K562 (cell line): ENCODE measurements at regions not wholly inside any gene's neighbourhood (a gene's known extent, or its start where the extent isn't known, plus 50 kb on each side); places are given as distances from the start of the nearest gene placed in this dataset.

Source experiments
- ATAC-seq: fragments of 200-7000 bp; cut with Tn5 transposase; 3 replicates; pipeline ENCODE4 v1.9.1; 2020; ENCODE audit warnings: moderate library complexity
- BruUV-seq: library from RNA; stranded (reverse); fragments of 400-500 nt; replicated peaks from 2 replicates; lab custom pipeline; 2021; lab: Mats Ljungman, UMichigan
- CTCF ChIA-PET: fragments of 300-600 bp; formaldehyde crosslinking; extraction: SDS; loops from one replicate; lab custom pipeline; 2021; ENCODE audit warnings: low intra/inter-chr PET ratio; lab: Yijun Ruan, JAX
- POLR2A ChIA-PET: fragments of 300-600, 350-650 bp; sonication (Branson Sonifier 250); formaldehyde crosslinking; extraction: SDS; loops from one replicate; lab custom pipeline; 2021; ENCODE audit warnings: antibody characterized with exemption, inconsistent platforms; lab: Yijun Ruan, JAX
- DNase-seq, 4 experiments: peaks; one replicate each; pipeline versions ENCODE4 v3.0.0 to v3.0.0-alpha.2; 2011 to 2018; ENCODE audit warnings: low spot score in 3 of 4, mixed read lengths in 3 of 4; ENCODE audit errors: extremely low read depth in 1 of 4
- FAIRE-seq: peaks from 2 replicates; lab custom pipeline; 2011; peaks lifted over from hg19 to GRCh38; lab: Jason Lieb, UNC
- H2AFZ ChIP-seq: 2 replicates; pipeline ENCODE4 v1.6.0; 2011; ENCODE audit warnings: low read depth, low read length, control low read depth, inconsistent platforms
- H3K27ac ChIP-seq: fragments of 200-600 bp; 3 replicates; pipeline ENCODE4 v1.8.0; 2011; ENCODE audit warnings: low read depth, mild to moderate bottlenecking, control low read depth, inconsistent platforms, low read length, moderate library complexity, mixed read lengths; ENCODE audit errors: extremely low read depth
- H3K27me3 ChIP-seq, 2 experiments: fragments of 300-600 bp in 1 of 2; 2 replicates in 1 of 2; 3 replicates in 1 of 2; pipeline versions ENCODE4 v1.6.0 to v1.8.0; 2011; ENCODE audit warnings: inconsistent platforms in 2 of 2, low read length in 2 of 2, mild to moderate bottlenecking in 1 of 2, mixed read lengths in 1 of 2, moderate library complexity in 1 of 2; ENCODE audit not compliant: control insufficient read depth in 2 of 2, insufficient read depth in 2 of 2
- H3K36me3 ChIP-seq: fragments of 300-600 bp; 3 replicates; pipeline ENCODE4 v1.8.0; 2011; ENCODE audit warnings: mild to moderate bottlenecking, low read length, inconsistent platforms; ENCODE audit not compliant: control insufficient read depth, insufficient read depth
- H3K4me1 ChIP-seq, 2 experiments: fragments of 200-600 bp in 1 of 2; replicated peaks in 1 of 2; 2 replicates in 1 of 2; 3 replicates in 1 of 2; pipeline versions ENCODE4 v1.5.1 to v1.8.0; 2011; ENCODE audit warnings: inconsistent platforms in 2 of 2, low read length in 2 of 2, mild to moderate bottlenecking in 1 of 2, mixed read lengths in 1 of 2, moderate library complexity in 1 of 2; ENCODE audit not compliant: control insufficient read depth in 2 of 2, insufficient read depth in 2 of 2
- H3K4me2 ChIP-seq: 2 replicates; pipeline ENCODE4 v1.6.1; 2011; ENCODE audit warnings: low read length, control low read depth, inconsistent platforms, mixed read lengths; ENCODE audit not compliant: insufficient read depth
- H3K4me3 ChIP-seq: fragments of 200-600 bp; sonication (generic), shearing (Covaris generic); 2 replicates; pipeline ENCODE4 v1.5.1; 2016; ENCODE audit warnings: control low read depth, inconsistent platforms
- H3K79me2 ChIP-seq: fragments of 200-600 bp; 3 replicates; pipeline ENCODE4 v1.8.0; 2011; ENCODE audit warnings: low read length, inconsistent platforms; ENCODE audit not compliant: control insufficient read depth, insufficient read depth
- H3K9ac ChIP-seq, 2 experiments: 2 replicates each; pipeline versions ENCODE4 v1.6.0 to v1.6.1; 2011; ENCODE audit warnings: low read depth in 2 of 2, low read length in 2 of 2, control low read depth in 1 of 2, inconsistent platforms in 1 of 2, mild to moderate bottlenecking in 1 of 2, mixed read lengths in 1 of 2; ENCODE audit not compliant: insufficient read depth in 1 of 2
- H3K9me1 ChIP-seq: one replicate; pipeline ENCODE4 v1.6.0; 2011; ENCODE audit warnings: inconsistent platforms, mild to moderate bottlenecking, low read length, moderate library complexity; ENCODE audit not compliant: control insufficient read depth, insufficient read depth
- H3K9me3 ChIP-seq: replicated peaks from 2 replicates; pipeline ENCODE4 v1.5.1; 2011; ENCODE audit warnings: low read depth, low read length, inconsistent platforms; ENCODE audit not compliant: control insufficient read depth, insufficient read depth
- H4K20me1 ChIP-seq: replicated peaks from 2 replicates; pipeline ENCODE4 v1.6.1; 2011; ENCODE audit warnings: low read length, inconsistent platforms, mixed read lengths; ENCODE audit not compliant: control insufficient read depth, insufficient read depth
- FOXJ2 ChIP-seq: fragments of 200-800 bp; sonication (Bioruptor generic); IDR thresholded peaks from 2 replicates; pipeline ENCODE4 v1.6.1; 2016; ENCODE audit warnings: missing genetic modification characterization, missing compliant biosample characterization
- FOXK2 ChIP-seq, 2 experiments: fragments of 450-650 bp; IDR thresholded peaks in 1 of 2; conservative IDR thresholded peaks in 1 of 2; 2 replicates each; pipeline ENCODE4 v1.6.1; 2016; ENCODE audit warnings: low read depth in 2 of 2, mild to moderate bottlenecking in 1 of 2
- HDAC1 ChIP-seq, 2 experiments: fragments of 450-650 bp; IDR thresholded peaks; 2 replicates each; pipeline ENCODE4 v1.6.1; 2016 to 2017; ENCODE audit warnings: inconsistent platforms in 1 of 2, mild to moderate bottlenecking in 1 of 2, moderate library complexity in 1 of 2
- JUND ChIP-seq, 2 experiments: IDR thresholded peaks; 2 replicates in 1 of 2; 3 replicates in 1 of 2; pipeline ENCODE4 v1.6.1; 2011; ENCODE audit warnings: borderline replicate concordance in 2 of 2, low read depth in 2 of 2, low read length in 2 of 2, improper control_type of control experiment in 1 of 2, missing biosample characterization in 1 of 2, missing genetic modification characterization in 1 of 2, missing genetic modification reagents in 1 of 2
- KLF10 ChIP-seq: fragments of 250-450 bp; sonication (Bioruptor Pico); IDR thresholded peaks from 2 replicates; pipeline ENCODE4 v1.6.1; 2021; ENCODE audit warnings: matching md5 sums
- PCBP1 ChIP-seq: fragments of 200-400 bp; formaldehyde crosslinking; IDR thresholded peaks from 2 replicates; pipeline ENCODE4 v1.6.1; 2018; ENCODE audit warnings: mild to moderate bottlenecking, low read depth, low read length; ENCODE audit not compliant: poor library complexity, severe bottlenecking
- PPARD ChIP-seq: fragments of 250-450 bp; sonication (Bioruptor Pico); IDR thresholded peaks from 2 replicates; pipeline ENCODE4 v1.8.0; 2022; ENCODE audit warnings: inconsistent platforms, mild to moderate bottlenecking, moderate library complexity
- RBM25 ChIP-seq: fragments of 200-400 bp; formaldehyde crosslinking; IDR thresholded peaks from 2 replicates; pipeline ENCODE4 v1.6.1; 2018; ENCODE audit warnings: low read length, low read depth, moderate library complexity; ENCODE audit not compliant: severe bottlenecking
- SIRT6 ChIP-seq: IDR thresholded peaks from one replicate; pipeline ENCODE4 v1.6.1; 2012; ENCODE audit warnings: low read depth, mild to moderate bottlenecking, control low read depth, inconsistent platforms, low read length, moderate library complexity
- ZBTB1 ChIP-seq: sonication (generic); formaldehyde crosslinking; IDR thresholded peaks from 2 replicates; pipeline ENCODE4 v1.8.1; 2023; ENCODE audit warnings: missing genetic modification reagents, low read depth, mild to moderate bottlenecking, borderline replicate concordance
- ZBTB49 ChIP-seq: sonication (generic); formaldehyde crosslinking; IDR thresholded peaks from 2 replicates; pipeline ENCODE4 v1.8.0; 2022; ENCODE audit warnings: missing genetic modification reagents, mild to moderate bottlenecking, borderline replicate concordance
- ZNF175 ChIP-seq: fragments of 200-800 bp; sonication (Bioruptor generic); IDR thresholded peaks from 2 replicates; pipeline ENCODE4 v1.6.1; 2016; ENCODE audit warnings: low read depth, mild to moderate bottlenecking, missing genetic modification characterization, missing compliant biosample characterization
- ZNF212 ChIP-seq: fragments of 450-650 bp; formaldehyde crosslinking; IDR thresholded peaks from 2 replicates; pipeline ENCODE4 v1.4.0; 2020; ENCODE audit warnings: mild to moderate bottlenecking
- WGBS: fragments of 100-300 bp; shearing (Covaris generic); methylation state at CpG from one replicate; pipeline ENCODE4 v1.1.6; 2016; ENCODE audit warnings: low coverage, mixed read lengths; ENCODE audit not compliant: insufficient coverage; ENCODE audit errors: missing lambda C conversion rate; 5-methylcytosine and 5-hydroxymethylcytosine counted together
- in situ Hi-C: fragments of 300-500 bp; cut with MboI; formaldehyde crosslinking; loops from 4 replicates; pipeline ENCODE4 v1.15.0; 2018; ENCODE audit warnings: inconsistent platforms, mixed read lengths
- intact Hi-C: fragments of 100-400 bp; cut with micrococcal nuclease; formaldehyde crosslinking; loops from 2 replicates; pipeline ENCODE4 v1.14.2; 2022
- TF ChIP-seq, protein P1 (sequence below): fragments of 250-450 bp; sonication (Bioruptor Pico); IDR thresholded peaks from 2 replicates; pipeline ENCODE4 v1.8.0; 2021; ENCODE audit warnings: moderate library complexity, mild to moderate bottlenecking, inconsistent platforms
- TF ChIP-seq, protein P2 (sequence below): fragments of 200-800 bp; sonication (Bioruptor generic); IDR thresholded peaks from 2 replicates; pipeline ENCODE4 v1.6.1; 2017; ENCODE audit warnings: missing genetic modification characterization, missing compliant biosample characterization

DNA sequence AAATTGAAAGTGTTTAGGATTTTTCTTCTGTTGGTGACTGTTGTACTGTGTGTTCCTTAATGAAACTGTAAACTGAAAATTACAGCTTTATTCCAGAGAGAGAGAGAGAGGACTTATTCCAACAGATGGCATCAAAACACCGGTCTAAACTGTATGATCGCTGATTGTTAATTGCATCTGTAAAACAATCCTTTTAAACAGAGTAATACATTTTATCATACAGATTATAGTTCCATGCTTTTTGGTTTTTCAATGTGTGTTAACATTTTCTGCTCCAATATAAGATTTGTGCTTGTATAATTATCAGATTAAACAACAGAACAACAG lies 289.7 kb upstream of the DNAJC19 start:
- no peaks in the 10 kb centered on the region for H3K79me2 ChIP-seq
- no peaks in the 10 kb centered on the region for H3K36me3 ChIP-seq
- H3K4me3 ChIP-seq: no peak overlapping the region
- no peak for FAIRE-seq
- ChIA-PET CTCF (no interaction called here), POLR2A (no interaction called here)
- H3K9ac ChIP-seq: no peak overlapping the region
- BruUV-seq: no TSS peak
- no peaks in the 10 kb centered on the region for H3K4me1 ChIP-seq
- no peaks in the 10 kb centered on the region for H3K27me3 ChIP-seq
- no peak for ATAC-seq
- H3K9me3 ChIP-seq: no peaks in the 10 kb centered on the region
- H2AFZ ChIP-seq: no peak overlapping the region
- H4K20me1 ChIP-seq: no peaks in the 10 kb centered on the region
- 0% methylated on average over 2 of the region's 2 CpGs for WGBS
- TF ChIP-seq FOXK2 (conservative IDR thresholded peaks at IDR 0.05 in 1 of 2, IDR thresholded peaks at IDR 0.05 in 1 of 2; ENCODE audit: low read depth in 2 of 2): no peak
- TF ChIP-seq, protein P1, sequence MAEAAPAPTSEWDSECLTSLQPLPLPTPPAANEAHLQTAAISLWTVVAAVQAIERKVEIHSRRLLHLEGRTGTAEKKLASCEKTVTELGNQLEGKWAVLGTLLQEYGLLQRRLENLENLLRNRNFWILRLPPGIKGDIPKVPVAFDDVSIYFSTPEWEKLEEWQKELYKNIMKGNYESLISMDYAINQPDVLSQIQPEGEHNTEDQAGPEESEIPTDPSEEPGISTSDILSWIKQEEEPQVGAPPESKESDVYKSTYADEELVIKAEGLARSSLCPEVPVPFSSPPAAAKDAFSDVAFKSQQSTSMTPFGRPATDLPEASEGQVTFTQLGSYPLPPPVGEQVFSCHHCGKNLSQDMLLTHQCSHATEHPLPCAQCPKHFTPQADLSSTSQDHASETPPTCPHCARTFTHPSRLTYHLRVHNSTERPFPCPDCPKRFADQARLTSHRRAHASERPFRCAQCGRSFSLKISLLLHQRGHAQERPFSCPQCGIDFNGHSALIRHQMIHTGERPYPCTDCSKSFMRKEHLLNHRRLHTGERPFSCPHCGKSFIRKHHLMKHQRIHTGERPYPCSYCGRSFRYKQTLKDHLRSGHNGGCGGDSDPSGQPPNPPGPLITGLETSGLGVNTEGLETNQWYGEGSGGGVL: no peak
- TF ChIP-seq KLF10: no peak
- TF ChIP-seq FOXJ2 (tag): no peak
- TF ChIP-seq SIRT6: no peak
- no peak for TF ChIP-seq ZNF175 (CRISPR knock-in tag)
- no peak for TF ChIP-seq ZBTB49 (CRISPR knock-in tag)
- no peak for TF ChIP-seq PPARD (CRISPR knock-in tag)
- TF ChIP-seq ZNF212 (CRISPR knock-in tag): no peak
- no peak for TF ChIP-seq PCBP1
- no peak for TF ChIP-seq RBM25
- TF ChIP-seq JUND (IDR thresholded peaks at IDR 0.05; ENCODE audit: borderline replicate concordance, low read depth, low read length): no peak
- no peak for TF ChIP-seq JUND (tag; IDR thresholded peaks at IDR 0.05; ENCODE audit: borderline replicate concordance, low read depth, low read length)
- no peak for TF ChIP-seq ZBTB1 (CRISPR knock-in tag)
- TF ChIP-seq, protein P2, sequence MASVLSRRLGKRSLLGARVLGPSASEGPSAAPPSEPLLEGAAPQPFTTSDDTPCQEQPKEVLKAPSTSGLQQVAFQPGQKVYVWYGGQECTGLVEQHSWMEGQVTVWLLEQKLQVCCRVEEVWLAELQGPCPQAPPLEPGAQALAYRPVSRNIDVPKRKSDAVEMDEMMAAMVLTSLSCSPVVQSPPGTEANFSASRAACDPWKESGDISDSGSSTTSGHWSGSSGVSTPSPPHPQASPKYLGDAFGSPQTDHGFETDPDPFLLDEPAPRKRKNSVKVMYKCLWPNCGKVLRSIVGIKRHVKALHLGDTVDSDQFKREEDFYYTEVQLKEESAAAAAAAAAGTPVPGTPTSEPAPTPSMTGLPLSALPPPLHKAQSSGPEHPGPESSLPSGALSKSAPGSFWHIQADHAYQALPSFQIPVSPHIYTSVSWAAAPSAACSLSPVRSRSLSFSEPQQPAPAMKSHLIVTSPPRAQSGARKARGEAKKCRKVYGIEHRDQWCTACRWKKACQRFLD: no peak
- no peak for TF ChIP-seq HDAC1 (IDR thresholded peaks at IDR 0.05)
- in situ Hi-C loops (no loop called here), intact Hi-C loops (no loop called here)
- H3K9me1 ChIP-seq: no peaks in the 10 kb centered on the region
- no peak for DNase-seq
- no peak overlapping the region for H3K27ac ChIP-seq
- H3K4me2 ChIP-seq: no peak overlapping the region
